LNCaP clone FGC (cell line): ENCODE measurements at regions not wholly inside any gene's neighbourhood (a gene's known extent, or its start where the extent isn't known, plus 50 kb on each side); places are given as distances from the start of the nearest gene placed in this dataset.
"Not testable (repeated sequence)": the region's sequence is repeated elsewhere in the genome, so short reads cannot be mapped to it uniquely, and the experiment has no call there.

Source experiments
- DNase-seq: peaks from one replicate; pipeline ENCODE4 v3.0.0-alpha.2; 2011; ENCODE audit warnings: low read depth
- H3K4me3 ChIP-seq: 2 replicates; pipeline ENCODE4 v1.5.1; 2011; ENCODE audit warnings: mild to moderate bottlenecking, low read depth, low read length, control low read depth
- TF ChIP-seq, protein P1 (sequence below): IDR thresholded peaks from 2 replicates; pipeline ENCODE4 v1.5.1; 2012; ENCODE audit warnings: mild to moderate bottlenecking; ENCODE audit not compliant: control insufficient read depth, insufficient read depth; ENCODE audit errors: extremely low read depth

DNA sequence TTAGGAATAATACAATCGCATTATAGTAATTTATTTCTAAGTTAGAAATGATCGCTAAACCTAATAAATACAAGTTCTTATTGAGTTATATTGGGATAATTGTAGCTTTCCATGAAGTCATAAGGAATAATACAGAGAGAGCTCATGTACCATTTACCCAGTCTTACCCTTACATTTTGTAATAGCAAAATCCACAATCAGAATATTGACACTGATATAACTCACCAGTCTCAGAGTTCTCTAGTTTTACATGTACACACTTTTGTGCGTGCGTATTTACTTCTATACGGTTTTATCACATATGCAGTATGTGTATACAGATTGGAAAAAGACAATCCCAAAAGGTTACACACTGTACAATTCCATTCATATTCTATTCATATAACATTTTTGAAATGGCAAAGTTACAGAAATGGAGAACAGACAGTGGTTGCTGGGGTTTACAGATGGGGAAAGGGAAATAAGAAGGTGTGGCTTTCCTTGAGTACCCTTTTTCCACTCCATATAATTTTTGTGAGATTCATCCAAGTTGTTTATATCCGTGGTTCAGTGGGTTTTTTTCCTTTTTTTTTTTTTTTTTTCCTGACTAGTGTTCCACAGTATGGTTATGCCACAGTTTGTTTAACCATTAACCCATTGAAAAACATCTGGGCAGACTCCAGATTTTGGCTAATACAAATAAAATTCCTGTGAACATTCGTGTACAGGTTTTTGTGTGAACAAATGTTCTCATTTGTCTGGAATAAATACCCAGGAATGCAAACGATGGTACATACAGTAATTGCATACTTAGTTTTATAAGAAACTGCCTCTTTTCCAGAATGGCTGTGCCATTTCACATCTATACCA, 117.2 kb downstream of the HNMT start:
- TF ChIP-seq, protein P1, sequence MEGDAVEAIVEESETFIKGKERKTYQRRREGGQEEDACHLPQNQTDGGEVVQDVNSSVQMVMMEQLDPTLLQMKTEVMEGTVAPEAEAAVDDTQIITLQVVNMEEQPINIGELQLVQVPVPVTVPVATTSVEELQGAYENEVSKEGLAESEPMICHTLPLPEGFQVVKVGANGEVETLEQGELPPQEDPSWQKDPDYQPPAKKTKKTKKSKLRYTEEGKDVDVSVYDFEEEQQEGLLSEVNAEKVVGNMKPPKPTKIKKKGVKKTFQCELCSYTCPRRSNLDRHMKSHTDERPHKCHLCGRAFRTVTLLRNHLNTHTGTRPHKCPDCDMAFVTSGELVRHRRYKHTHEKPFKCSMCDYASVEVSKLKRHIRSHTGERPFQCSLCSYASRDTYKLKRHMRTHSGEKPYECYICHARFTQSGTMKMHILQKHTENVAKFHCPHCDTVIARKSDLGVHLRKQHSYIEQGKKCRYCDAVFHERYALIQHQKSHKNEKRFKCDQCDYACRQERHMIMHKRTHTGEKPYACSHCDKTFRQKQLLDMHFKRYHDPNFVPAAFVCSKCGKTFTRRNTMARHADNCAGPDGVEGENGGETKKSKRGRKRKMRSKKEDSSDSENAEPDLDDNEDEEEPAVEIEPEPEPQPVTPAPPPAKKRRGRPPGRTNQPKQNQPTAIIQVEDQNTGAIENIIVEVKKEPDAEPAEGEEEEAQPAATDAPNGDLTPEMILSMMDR: no peak
- H3K4me3 ChIP-seq: no peak overlapping the region
- DNase-seq: no peak

DNA sequence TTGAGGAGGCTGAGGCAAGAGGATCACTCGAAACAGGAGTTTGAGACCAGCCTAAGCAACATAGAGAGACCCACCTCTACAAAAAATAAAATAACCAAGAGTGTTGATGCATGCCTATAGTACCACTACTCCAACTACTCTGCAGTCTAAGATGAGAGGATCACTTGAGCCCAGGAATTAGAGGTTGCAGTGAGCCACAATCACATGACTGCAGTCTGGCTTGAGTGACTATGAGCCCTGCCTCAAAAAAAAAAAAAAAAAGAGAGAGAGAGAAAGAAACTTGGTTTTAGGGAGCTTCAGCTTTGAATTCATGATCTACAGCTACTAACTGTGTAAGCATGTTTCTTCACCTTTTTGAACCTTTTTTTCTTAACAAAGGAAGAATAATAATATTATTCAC, 119.9 kb downstream of the HNMT start:
- H3K4me3 ChIP-seq: no peak overlapping the region
- DNase-seq: no peak
- TF ChIP-seq, protein P1: no peak

DNA sequence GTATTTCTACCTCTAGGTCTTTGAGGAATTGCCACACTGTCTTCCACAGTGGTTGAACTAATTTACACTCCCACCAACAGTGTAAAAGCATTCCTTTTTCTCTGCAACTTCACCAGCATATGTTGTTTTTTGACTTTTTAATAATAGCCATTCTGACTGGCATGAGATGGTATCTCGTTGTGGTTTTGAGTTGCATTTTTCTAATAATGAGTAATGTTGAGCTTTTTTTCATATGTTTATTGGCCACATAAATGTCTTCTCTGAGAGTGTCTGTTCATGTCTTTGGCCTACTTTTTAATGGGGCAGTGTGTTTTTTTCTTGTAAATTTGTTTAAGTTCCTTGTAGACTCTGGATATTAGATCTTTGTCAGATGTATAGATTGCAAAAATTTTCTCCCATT, 121.2 kb downstream of the HNMT start:
- not testable (repeated sequence) for H3K4me3 ChIP-seq, DNase-seq

DNA sequence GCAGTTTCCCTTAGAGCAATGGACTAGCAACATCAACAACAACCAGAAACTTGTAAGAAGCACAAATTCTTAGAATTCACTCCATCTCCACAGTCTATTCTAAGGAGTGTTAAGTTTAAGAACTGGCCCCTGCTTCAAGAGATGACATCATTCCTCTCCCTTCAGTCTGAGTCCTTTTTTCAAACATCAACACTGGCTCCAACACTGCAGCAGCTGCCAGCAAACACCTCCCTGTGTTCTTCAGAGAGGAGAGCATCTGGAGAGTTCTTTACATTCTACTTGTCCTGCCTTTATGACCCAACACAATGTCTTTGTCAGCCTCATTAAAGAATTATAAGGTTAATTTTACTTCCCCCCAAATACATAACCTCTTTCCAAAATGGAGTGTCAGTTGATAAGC, 122.3 kb downstream of the HNMT start:
- TF ChIP-seq, protein P1: no peak
- H3K4me3 ChIP-seq: no peak overlapping the region
- DNase-seq: no peak

DNA sequence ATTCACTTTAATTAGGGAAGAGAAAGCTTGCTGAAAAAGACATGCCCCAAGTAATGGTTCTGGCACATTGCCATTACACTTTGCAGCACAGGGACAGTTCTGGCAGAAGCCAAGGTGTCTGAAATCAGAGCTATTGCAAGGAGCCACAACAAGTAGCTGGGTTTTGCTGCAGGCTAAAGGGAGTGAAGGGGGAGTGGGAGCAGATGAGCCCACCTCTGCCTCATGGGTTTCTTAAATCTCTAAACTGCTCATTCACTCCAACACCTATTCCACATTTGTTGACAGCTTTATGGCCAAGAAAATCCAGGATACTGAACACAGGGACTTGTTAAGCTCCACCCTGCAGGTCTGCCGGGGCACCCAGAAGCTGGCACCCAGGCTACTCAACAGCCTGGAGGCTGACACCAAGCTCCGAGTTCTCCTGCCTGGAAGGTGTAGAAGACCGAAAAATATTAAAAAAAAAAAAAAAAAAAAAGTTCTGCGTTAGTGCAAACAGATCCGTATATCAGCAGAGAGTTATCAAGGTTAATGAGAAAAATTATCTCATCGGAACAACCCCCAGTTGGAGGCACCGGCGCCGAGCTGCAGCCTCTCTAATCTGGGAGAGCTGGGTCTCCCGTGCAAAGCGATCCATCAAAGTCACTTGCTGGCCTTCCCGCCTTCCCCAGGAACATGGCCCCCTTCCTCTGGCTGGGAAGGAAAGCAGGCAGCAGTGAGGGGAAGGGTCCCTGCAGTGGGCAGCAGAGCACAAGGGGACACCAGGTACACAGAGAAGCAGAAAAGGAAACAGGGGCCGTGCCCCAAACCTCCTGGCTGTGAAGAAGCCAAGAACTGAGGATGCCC, 123.7 kb downstream of the HNMT start:
- TF ChIP-seq, protein P1: no peak
- DNase-seq: no peak
- H3K4me3 ChIP-seq: no peak overlapping the region

DNA sequence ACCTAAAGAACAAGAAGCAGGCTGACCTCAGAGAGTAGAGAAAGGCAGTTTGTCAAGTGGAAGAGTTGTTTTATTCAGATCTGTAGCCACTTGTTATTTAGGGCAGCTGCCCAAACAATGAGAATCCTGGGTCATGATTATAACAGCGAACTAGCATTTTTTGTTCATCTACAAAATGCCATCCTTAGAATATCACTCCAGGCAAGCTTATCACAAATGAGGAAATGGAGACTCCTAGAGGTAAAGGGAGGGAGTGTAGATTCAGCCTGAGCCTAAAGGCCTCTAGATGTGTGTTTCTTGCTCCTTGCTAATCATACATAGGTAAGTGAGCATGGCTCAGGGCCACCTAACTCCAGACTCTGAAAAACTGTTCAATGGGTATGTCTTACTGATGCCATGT, 126.1 kb downstream of the HNMT start:
- no peak overlapping the region for H3K4me3 ChIP-seq
- TF ChIP-seq, protein P1: peak; percentile 76
- DNase-seq: no peak

DNA sequence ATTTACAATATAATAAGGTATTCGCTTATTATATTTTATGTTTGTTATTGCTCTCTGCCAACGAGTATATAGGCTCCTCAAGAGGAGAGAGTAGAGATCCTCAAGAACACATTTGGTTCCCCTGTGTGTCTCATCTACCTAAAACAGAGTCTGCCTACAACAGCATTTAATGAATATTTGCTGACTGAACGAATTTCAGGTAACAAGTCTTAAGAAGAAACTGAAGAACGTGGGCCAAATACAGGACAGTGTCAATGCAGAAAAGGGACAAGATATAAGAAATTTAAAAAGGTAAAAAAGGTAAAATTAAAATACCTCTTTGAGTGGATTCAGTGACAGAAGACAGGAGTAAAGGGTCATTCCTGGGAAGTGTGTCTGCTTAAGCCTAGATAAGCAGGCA, 129.2 kb downstream of the HNMT start:
- DNase-seq: no peak
- TF ChIP-seq, protein P1: no peak
- H3K4me3 ChIP-seq: no peak overlapping the region
